Endothelial cell of umbilical vein (primary cell): ENCODE measurements at regions not wholly inside any gene's neighbourhood (a gene's known extent, or its start where the extent isn't known, plus 50 kb on each side); places are given as distances from the start of the nearest gene placed in this dataset.

ENCODE experiments used
- BruUV-seq: library from RNA; stranded (reverse); fragments of 400-500 nt; replicated peaks from 2 replicates; lab custom pipeline; 2021; lab: Mats Ljungman, UMichigan
- CTCF ChIA-PET: fragments of 300-600, 350-600 bp; sonication (Branson Sonifier 250); formaldehyde crosslinking; loops from one replicate; lab custom pipeline; 2021; ENCODE audit warnings: antibody characterized with exemption, inconsistent platforms; lab: Charles Lee
- POLR2A ChIA-PET: fragments of 300-600, 350-600 bp; sonication (Branson Sonifier 250); formaldehyde crosslinking; loops from one replicate; lab custom pipeline; 2021; ENCODE audit warnings: antibody characterized with exemption, inconsistent platforms; lab: Charles Lee
- DNase-seq: peaks from one replicate; pipeline ENCODE4 v3.0.0-alpha.2; 2011; ENCODE audit warnings: low read depth, low spot score
- FAIRE-seq: peaks from 2 replicates; lab custom pipeline; 2011; peaks lifted over from hg19 to GRCh38; lab: Jason Lieb, UNC
- H2AFZ ChIP-seq: 2 replicates; pipeline ENCODE4 v1.6.0; 2012; ENCODE audit warnings: low read depth, low read length, control low read depth, inconsistent platforms
- H3K27ac ChIP-seq: 2 replicates; pipeline ENCODE4 v1.5.1; 2011; ENCODE audit warnings: low read depth, mild to moderate bottlenecking, control low read depth, low read length, moderate library complexity; ENCODE audit not compliant: insufficient read depth
- H3K27me3 ChIP-seq, 2 experiments: 2 replicates each; pipeline versions ENCODE4 v1.6.0 to v1.6.1; 2011; ENCODE audit warnings: low read length in 2 of 2, mixed read lengths in 1 of 2; ENCODE audit not compliant: control insufficient read depth in 2 of 2, insufficient read depth in 2 of 2
- H3K36me3 ChIP-seq, 2 experiments: 2 replicates in 1 of 2; 3 replicates in 1 of 2; pipeline ENCODE4 v1.5.1; 2011; ENCODE audit warnings: low read length in 2 of 2, mild to moderate bottlenecking in 1 of 2, moderate library complexity in 1 of 2; ENCODE audit not compliant: control insufficient read depth in 2 of 2, insufficient read depth in 2 of 2; ENCODE audit errors: extremely low read depth in 1 of 2
- H3K4me1 ChIP-seq: 3 replicates; pipeline ENCODE4 v1.5.1; 2011; ENCODE audit warnings: mild to moderate bottlenecking, low read length; ENCODE audit not compliant: control insufficient read depth, insufficient read depth; ENCODE audit errors: extremely low read depth
- H3K4me2 ChIP-seq: 2 replicates; pipeline ENCODE4 v1.6.1; 2011; ENCODE audit warnings: low read length, control low read depth, mixed read lengths; ENCODE audit not compliant: insufficient read depth
- H3K4me3 ChIP-seq, 3 experiments: fragments of 200-600 bp in 1 of 3; sonication (generic), shearing (Covaris generic) in 1 of 3; replicated peaks in 1 of 3; 2 replicates each; pipeline ENCODE4 v1.5.1; 2011 to 2016; ENCODE audit warnings: control low read depth in 3 of 3, low read length in 3 of 3, mild to moderate bottlenecking in 2 of 3, inconsistent platforms in 1 of 3, low read depth in 1 of 3, moderate library complexity in 1 of 3; ENCODE audit not compliant: insufficient read depth in 1 of 3
- H3K79me2 ChIP-seq: 2 replicates; pipeline ENCODE4 v1.6.0; 2012; ENCODE audit warnings: low read length, inconsistent platforms; ENCODE audit not compliant: control insufficient read depth, insufficient read depth
- H3K9ac ChIP-seq: replicated peaks from 2 replicates; pipeline ENCODE3; 2011; ENCODE audit warnings: low read length, control low read depth; ENCODE audit not compliant: insufficient read depth; ENCODE audit errors: extremely low read depth
- H3K9me1 ChIP-seq: replicated peaks from 3 replicates; pipeline ENCODE4 v1.6.0; 2011; ENCODE audit warnings: mild to moderate bottlenecking, low read length; ENCODE audit not compliant: control insufficient read depth, insufficient read depth; ENCODE audit errors: extremely low read depth
- H3K9me3 ChIP-seq: replicated peaks from 2 replicates; pipeline ENCODE4 v1.5.1; 2012; ENCODE audit warnings: low read length, inconsistent platforms; ENCODE audit not compliant: control insufficient read depth, insufficient read depth
- H4K20me1 ChIP-seq: replicated peaks from 2 replicates; pipeline ENCODE3; 2011; ENCODE audit warnings: mild to moderate bottlenecking, low read length; ENCODE audit not compliant: control insufficient read depth, insufficient read depth; ENCODE audit errors: extremely low read depth
- CTCF ChIP-seq, 2 donors: IDR thresholded peaks; 1 replicate in 1 of 2; 2 replicates in 1 of 2; pipeline ENCODE4 v1.5.1; 2011; ENCODE audit warnings: low read length in 2 of 2, mild to moderate bottlenecking in 2 of 2, moderate library complexity in 2 of 2, control low read depth in 1 of 2, inconsistent platforms in 1 of 2, low read depth in 1 of 2; ENCODE audit not compliant: insufficient read depth in 1 of 2; ENCODE audit errors: extremely low read depth in 1 of 2
- EZH2 ChIP-seq: IDR thresholded peaks from 2 replicates; pipeline ENCODE4 v1.6.1; 2012; ENCODE audit warnings: borderline replicate concordance, low read depth, mild to moderate bottlenecking, moderate library complexity, low read length, inconsistent platforms; ENCODE audit not compliant: severe bottlenecking
- FOS ChIP-seq: IDR thresholded peaks from 2 replicates; pipeline ENCODE4 v1.6.1; 2011; ENCODE audit warnings: mild to moderate bottlenecking, low read length, moderate library complexity, borderline replicate concordance; ENCODE audit not compliant: insufficient read depth
- GATA2 ChIP-seq: IDR thresholded peaks from 2 replicates; pipeline ENCODE4 v1.7.0; 2011; ENCODE audit warnings: low read depth, mild to moderate bottlenecking, moderate library complexity, mixed read lengths, low read length; ENCODE audit not compliant: insufficient read length, insufficient read depth
- JUN ChIP-seq: IDR thresholded peaks from 2 replicates; pipeline ENCODE4 v1.6.1; 2011; ENCODE audit warnings: borderline replicate concordance, low read depth; ENCODE audit not compliant: insufficient read length, insufficient read depth
- MYC ChIP-seq: IDR thresholded peaks from one replicate; pipeline ENCODE4 v1.6.1; 2011; ENCODE audit warnings: mild to moderate bottlenecking, low read depth, low read length
- POLR2A ChIP-seq: IDR thresholded peaks from 2 replicates; pipeline ENCODE4 v1.6.1; 2012; ENCODE audit warnings: low read depth, mild to moderate bottlenecking, control low read depth, low read length
- POLR2AphosphoS5 ChIP-seq: IDR thresholded peaks from 2 replicates; pipeline ENCODE4 v1.6.1; 2012; ENCODE audit warnings: low read depth, mild to moderate bottlenecking, control low read depth, low read length, moderate library complexity; ENCODE audit not compliant: insufficient read depth
- dilution Hi-C: fragments of 300-500 bp; cut with MboI; formaldehyde crosslinking; loops from one replicate; pipeline ENCODE4 v1.15.0; 2019; ENCODE audit warnings: low sequenced_read_pairs; ENCODE audit not compliant: extremely low pct_ligation_motif_present
- intact Hi-C: fragments of 100-400 bp; cut with micrococcal nuclease; formaldehyde crosslinking; loops from one replicate; pipeline ENCODE4 v1.10.0; 2022

- no peak for DNase-seq
- ChIA-PET CTCF (no interaction called here), POLR2A (no interaction called here)
- Histone ChIP-seq H3K9me3 (no peaks in the 10 kb centered on the region), H2AFZ (no peak overlapping the region), H3K36me3 (no peaks in the 10 kb centered on the region), H3K4me2 (no peak overlapping the region), H3K9me1 (no peaks in the 10 kb centered on the region), H3K4me3 (no peak overlapping the region), H3K4me1 (no peaks in the 10 kb centered on the region), H3K79me2 (no peaks in the 10 kb centered on the region), H3K27ac (no peak overlapping the region), H3K9ac (no peak overlapping the region), H3K27me3 (no peaks in the 10 kb centered on the region), H4K20me1 (no peaks in the 10 kb centered on the region)
- dilution Hi-C loops (no loop called here), intact Hi-C loops (no loop called here)
- no peak for FAIRE-seq
- no peak for TF ChIP-seq MYC
- no peak for TF ChIP-seq POLR2A
- TF ChIP-seq GATA2 = no peak
- no peak for TF ChIP-seq FOS
- TF ChIP-seq JUN = no peak
- BruUV-seq = no TSS peak
These were observed 173.9 kb upstream of the PPP1R26 start for GRCh38 chr9:135305546-135306180.

- dilution Hi-C loops = no loop called here
- no TSS peak for BruUV-seq
- H4K20me1 ChIP-seq = no peaks in the 10 kb centered on the region
These were observed 172.9 kb upstream of the PPP1R26 start for GRCh38 chr9:135306699-135307098.

More at GRCh38 chr9:135306699-135307098, 172.9 kb upstream of the PPP1R26 start:
- no peak overlapping the region for H3K4me2 ChIP-seq
- H3K27ac ChIP-seq = no peak overlapping the region
- no peak for TF ChIP-seq GATA2
- no peak for TF ChIP-seq CTCF (IDR thresholded peaks at IDR 0.05; ENCODE audit: extremely low read depth in 1 of 2, insufficient read depth in 1 of 2, low read depth in 1 of 2, low read length in 2 of 2)
- no peak for TF ChIP-seq EZH2
- no peak for TF ChIP-seq FOS
- TF ChIP-seq POLR2AphosphoS5 = no peak
- POLR2A ChIA-PET = no interaction called here
- no peak overlapping the region for H2AFZ ChIP-seq
- intact Hi-C loops = no loop called here
- H3K4me3 ChIP-seq = no peak overlapping the region
- no peak overlapping the region for H3K9ac ChIP-seq
- DNase-seq (no peak), FAIRE-seq (no peak)
- CTCF ChIA-PET = no interaction called here
- H3K79me2 ChIP-seq = no peaks in the 10 kb centered on the region
- no peaks in the 10 kb centered on the region for H3K36me3 ChIP-seq
- no peaks in the 10 kb centered on the region for H3K9me1 ChIP-seq
- H3K9me3 ChIP-seq = no peaks in the 10 kb centered on the region
- H3K4me1 ChIP-seq = no peaks in the 10 kb centered on the region
- no peaks in the 10 kb centered on the region for H3K27me3 ChIP-seq
